Common myeloid progenitor, CD34-positive (primary cell): ENCODE measurements at regions not wholly inside any gene's neighbourhood (a gene's known extent, or its start where the extent isn't known, plus 50 kb on each side); places are given as distances from the start of the nearest gene placed in this dataset.

ENCODE experiments used
- CTCF ChIA-PET: fragments of 350-600 bp; sonication (Branson Sonifier 250); formaldehyde crosslinking; loops from one replicate; lab custom pipeline; 2021; ENCODE audit warnings: antibody characterized with exemption; lab: Charles Lee
- POLR2A ChIA-PET: fragments of 350-600 bp; sonication (Branson Sonifier 250); formaldehyde crosslinking; loops from one replicate; lab custom pipeline; 2021; ENCODE audit warnings: antibody characterized with exemption; lab: Charles Lee
- DNase-seq, 3 donors: peaks; one replicate each; pipeline versions ENCODE4 v3.0.0 to v3.0.0-alpha.2; 2013
- H3K27ac ChIP-seq, 2 experiments: 1 replicate in 1 of 2; 2 replicates in 1 of 2; pipeline ENCODE4 v1.7.0; 2013; ENCODE audit warnings: inconsistent platforms in 2 of 2, low read length in 2 of 2, mild to moderate bottlenecking in 2 of 2, low read depth in 1 of 2, moderate library complexity in 1 of 2; ENCODE audit not compliant: severe bottlenecking in 2 of 2, insufficient read depth in 1 of 2, poor library complexity in 1 of 2
- H3K27me3 ChIP-seq, 5 experiments: replicated peaks in 2 of 5; 1 replicate in 3 of 5; 2 replicates in 2 of 5; pipeline versions ENCODE4 v1.6.1 to v1.7.0; 2013; ENCODE audit warnings: low read length in 4 of 5, mild to moderate bottlenecking in 2 of 5, moderate library complexity in 2 of 5, inconsistent platforms in 1 of 5; ENCODE audit not compliant: insufficient read depth in 5 of 5, control insufficient read depth in 4 of 5
- H3K36me3 ChIP-seq, 4 experiments: 1 replicate in 2 of 4; 2 replicates in 2 of 4; pipeline versions ENCODE4 v1.6.1 to v1.7.0; 2013; ENCODE audit warnings: low read length in 3 of 4, control low read depth in 1 of 4, mild to moderate bottlenecking in 1 of 4; ENCODE audit not compliant: control insufficient read depth in 4 of 4, insufficient read depth in 4 of 4
- H3K4me1 ChIP-seq, 4 experiments: 1 replicate in 3 of 4; 2 replicates in 1 of 4; pipeline versions ENCODE4 v1.6.1 to v1.7.1; 2013; ENCODE audit warnings: low read length in 3 of 4, mild to moderate bottlenecking in 3 of 4, control low read depth in 1 of 4, inconsistent platforms in 1 of 4, moderate library complexity in 1 of 4; ENCODE audit not compliant: control insufficient read depth in 4 of 4, insufficient read depth in 4 of 4; ENCODE audit errors: control extremely low read depth in 1 of 4
- H3K4me3 ChIP-seq, 7 experiments: 1 replicate in 4 of 7; 2 replicates in 3 of 7; pipeline versions ENCODE4 v1.5.1 to v1.7.0; 2013; ENCODE audit warnings: mild to moderate bottlenecking in 7 of 7, low read length in 6 of 7, moderate library complexity in 6 of 7, inconsistent platforms in 2 of 7, low read depth in 2 of 7, control low read depth in 1 of 7; ENCODE audit not compliant: insufficient read depth in 4 of 7, control insufficient read depth in 1 of 7; ENCODE audit errors: extremely low read depth in 1 of 7
- H3K9me3 ChIP-seq, 5 experiments: 1 replicate in 4 of 5; 2 replicates in 1 of 5; pipeline versions ENCODE4 v1.6.1 to v1.7.1; 2013; ENCODE audit warnings: low read length in 4 of 5, mild to moderate bottlenecking in 2 of 5, inconsistent platforms in 1 of 5, low read depth in 1 of 5, moderate library complexity in 1 of 5; ENCODE audit not compliant: control insufficient read depth in 4 of 5, insufficient read depth in 2 of 5; ENCODE audit errors: control extremely low read depth in 1 of 5
- WGBS: methylation state at CpG from one replicate; pipeline ENCODE4 v1.1.5; 2013; ENCODE audit not compliant: insufficient coverage; 5-methylcytosine and 5-hydroxymethylcytosine counted together

DNA sequence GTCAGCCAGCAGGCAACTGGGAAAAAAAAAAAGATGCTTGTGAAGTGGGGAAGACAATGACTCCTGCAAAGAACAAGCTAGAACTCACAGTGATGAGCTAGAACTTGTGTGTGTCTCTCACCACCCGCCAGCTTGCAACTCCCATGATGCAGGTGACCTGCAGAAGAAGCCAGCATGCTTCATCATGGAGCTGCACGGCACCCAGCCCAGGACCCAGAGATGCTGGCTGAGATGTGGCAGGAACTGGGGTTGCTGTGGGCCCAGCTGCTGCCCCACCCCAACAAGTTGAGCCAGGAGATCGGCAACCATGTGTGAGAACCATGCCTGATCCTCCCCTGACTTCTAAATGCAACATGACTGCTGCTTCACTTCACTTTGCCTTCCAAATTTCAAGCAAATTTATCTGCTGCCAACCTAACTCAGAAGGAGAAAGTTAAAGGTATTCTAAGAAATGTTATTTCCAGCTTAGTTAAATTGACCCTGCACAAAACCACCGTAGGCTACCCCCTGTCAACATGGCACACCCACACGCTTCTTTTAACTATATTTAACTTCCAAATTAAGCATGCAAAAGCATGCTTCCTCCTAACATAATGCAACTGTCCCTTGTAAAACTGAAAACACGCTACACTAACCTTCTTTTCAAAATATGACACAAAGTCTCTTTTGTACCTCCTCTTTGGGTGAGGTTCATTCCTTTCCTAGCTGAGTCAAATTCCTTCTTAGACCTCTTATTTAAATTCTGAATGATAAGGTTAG is 166.0 kb upstream of the IGSF21 start:
- no peak for DNase-seq
- Histone ChIP-seq H3K27ac (no peak overlapping the region), H3K4me3 (no peak overlapping the region), H3K27me3 (peaks cover 0 to 15% (median 0%) of the 10 kb centered on the region in 5 experiments), H3K36me3 (no peaks in the 10 kb centered on the region), H3K4me1 (no peaks in the 10 kb centered on the region), H3K9me3 (no peaks in the 10 kb centered on the region)
- ChIA-PET CTCF (interaction anchor here (0.5 kb wide), 1 partner anchor 504 kb away, joined by 3 read pairs; no protein-coding TSS in a partner anchor), POLR2A (no interaction called here)
- 96% methylated on average over 4 of the region's 6 CpGs for WGBS

- Histone ChIP-seq H3K27me3 (peaks cover 0 to 15% (median 0%) of the 10 kb centered on the region in 5 experiments), H3K9me3 (no peaks in the 10 kb centered on the region), H3K4me1 (no peaks in the 10 kb centered on the region), H3K4me3 (no peak overlapping the region), H3K36me3 (no peaks in the 10 kb centered on the region), H3K27ac (no peak overlapping the region)
- no peak for DNase-seq
- 85% methylated on average over 2 of the region's 2 CpGs for WGBS
- ChIA-PET CTCF (no interaction called here), POLR2A (no interaction called here)
Observed at GRCh38 chr1:17943506-17943905, 164.1 kb upstream of the IGSF21 start.

DNA sequence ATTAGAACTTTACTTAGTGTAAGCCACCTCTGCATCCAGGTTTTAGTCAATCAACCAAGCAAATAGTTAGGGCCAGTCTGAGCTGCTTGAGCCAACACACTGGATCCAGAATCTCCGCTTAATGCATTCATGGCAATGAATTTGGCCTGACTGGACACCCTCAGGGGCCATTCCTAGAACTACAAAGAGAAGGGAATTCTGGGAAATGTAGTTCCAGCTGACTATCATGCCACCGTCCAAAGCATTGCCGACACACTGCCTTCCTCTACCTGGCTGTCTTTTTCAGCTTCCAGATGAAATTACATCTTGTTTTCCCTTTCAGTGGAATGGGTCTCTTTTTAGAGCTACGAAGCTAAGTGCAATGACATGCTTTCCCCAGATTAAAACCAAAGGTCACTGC is 163.0 kb upstream of the IGSF21 start:
- no peaks in the 10 kb centered on the region for H3K9me3 ChIP-seq
- POLR2A ChIA-PET = no interaction called here
- no peaks in the 10 kb centered on the region for H3K4me1 ChIP-seq
- H3K36me3 ChIP-seq = no peaks in the 10 kb centered on the region
- CTCF ChIA-PET = no interaction called here
- no peak overlapping the region for H3K4me3 ChIP-seq
- peaks cover 0 to 15% (median 0%) of the 10 kb centered on the region in 5 experiments for H3K27me3 ChIP-seq
- 77% methylated on average over 4 of the region's 4 CpGs for WGBS
- DNase-seq = no peak
- H3K27ac ChIP-seq = no peak overlapping the region

GRCh38 chr1:17946434-17946833 is 161.2 kb upstream of the IGSF21 start:
- Histone ChIP-seq H3K27ac (no peak overlapping the region), H3K9me3 (no peaks in the 10 kb centered on the region), H3K4me3 (no peak overlapping the region), H3K4me1 (no peaks in the 10 kb centered on the region), H3K27me3 (peaks cover 0 to 13% (median 0%) of the 10 kb centered on the region in 5 experiments), H3K36me3 (no peaks in the 10 kb centered on the region)
- POLR2A ChIA-PET = no interaction called here
- no peak for DNase-seq
- WGBS = 100% methylated on average over 1 of the region's 1 CpG
- CTCF ChIA-PET = no interaction called here

DNA sequence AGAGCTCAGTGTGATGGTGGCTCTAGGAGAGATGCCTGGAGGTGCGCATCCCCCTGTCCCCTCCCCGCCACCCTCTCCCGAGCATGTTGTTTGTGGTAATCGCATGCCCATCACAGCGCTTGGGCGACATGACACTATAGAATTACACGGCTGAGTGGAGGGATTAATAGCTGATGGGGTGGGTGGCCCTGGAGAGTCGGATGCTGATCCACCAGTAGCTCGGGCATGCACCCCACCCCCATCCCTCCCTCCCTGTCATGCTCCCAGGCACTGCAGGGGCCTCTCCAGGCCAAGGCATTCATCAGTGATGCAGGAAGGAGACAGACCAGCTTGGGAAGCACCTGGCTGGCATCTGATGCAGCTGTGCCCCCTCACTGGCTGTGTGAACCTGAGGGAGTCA is 159.0 kb upstream of the IGSF21 start:
- Histone ChIP-seq H3K9me3 (no peaks in the 10 kb centered on the region), H3K27me3 (peaks cover 0 to 29% (median 9%) of the 10 kb centered on the region in 5 experiments), H3K27ac (no peak overlapping the region), H3K4me3 (no peak overlapping the region), H3K4me1 (no peaks in the 10 kb centered on the region), H3K36me3 (no peaks in the 10 kb centered on the region)
- ChIA-PET POLR2A (no interaction called here), CTCF (interaction anchor here (0.6 to 1.2 kb wide), 2 partner anchors 25 to 114 kb away, joined by 3 read pairs; no protein-coding TSS in a partner anchor)
- 60% methylated on average over 1 of the region's 9 CpGs for WGBS
- no peak for DNase-seq

DNA sequence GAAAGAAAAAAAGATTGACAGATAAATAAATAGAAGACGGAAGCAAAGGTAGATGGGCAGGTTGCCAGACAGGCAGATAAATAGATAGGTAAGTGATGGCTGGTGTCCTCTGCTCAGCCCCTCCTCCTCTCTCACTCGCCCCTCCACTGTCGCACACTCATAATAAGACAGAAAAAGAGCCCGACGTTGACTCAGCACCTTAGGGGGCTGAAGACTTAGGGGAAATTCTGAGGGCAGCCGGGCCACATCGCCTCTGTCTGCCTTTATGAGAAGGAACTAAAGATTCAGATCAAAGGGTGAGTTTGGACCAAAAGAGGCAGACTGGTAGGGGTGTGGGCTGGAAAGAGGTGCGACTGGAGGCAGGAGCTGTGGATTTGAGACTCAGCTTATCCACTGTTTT is 158.1 kb upstream of the IGSF21 start:
- ChIA-PET POLR2A (no interaction called here), CTCF (no interaction called here)

DNA sequence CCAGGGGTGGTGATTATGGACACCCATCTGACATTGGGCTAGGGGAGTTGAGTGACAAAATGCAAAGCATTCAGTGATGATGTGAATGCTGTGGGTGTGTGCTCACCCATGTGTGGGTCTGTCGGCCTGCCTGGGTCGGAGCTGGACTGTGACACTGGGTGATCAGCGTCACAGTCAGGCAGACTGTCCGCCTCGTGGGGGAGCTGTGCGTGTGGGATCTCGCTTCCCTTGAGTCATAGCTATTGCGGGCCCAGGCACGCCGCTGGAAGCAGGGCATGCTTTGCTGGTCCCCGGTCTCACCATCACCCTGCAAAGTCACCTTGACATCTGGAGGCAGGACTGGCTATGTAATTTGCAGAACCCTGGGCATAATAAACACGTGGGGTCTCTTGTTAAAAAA is 156.9 kb upstream of the IGSF21 start:
- ChIA-PET CTCF (no interaction called here), POLR2A (no interaction called here)
- H3K27me3 ChIP-seq = peaks cover 0 to 39% (median 9%) of the 10 kb centered on the region in 5 experiments
- no peak overlapping the region for H3K4me3 ChIP-seq
- H3K36me3 ChIP-seq = no peaks in the 10 kb centered on the region
- DNase-seq = no peak
- no peaks in the 10 kb centered on the region for H3K4me1 ChIP-seq
- no peak overlapping the region for H3K27ac ChIP-seq
- H3K9me3 ChIP-seq = no peaks in the 10 kb centered on the region
- WGBS = 82% methylated on average over 12 of the region's 12 CpGs

More for the DNA sequence above, 158.1 kb upstream of the IGSF21 start:
- Histone ChIP-seq H3K27me3 (peaks cover 0 to 35% (median 9%) of the 10 kb centered on the region in 5 experiments), H3K36me3 (no peaks in the 10 kb centered on the region), H3K4me3 (no peak overlapping the region), H3K4me1 (no peaks in the 10 kb centered on the region), H3K27ac (no peak overlapping the region), H3K9me3 (no peaks in the 10 kb centered on the region)
- DNase-seq = no peak
- WGBS = 88% methylated on average over 3 of the region's 8 CpGs
